ENCODE measurements at regions not wholly inside any gene's neighbourhood (a gene's known extent, or its start where the extent isn't known, plus 50 kb on each side); places are given as distances from the start of the nearest gene placed in this dataset.

DNA sequence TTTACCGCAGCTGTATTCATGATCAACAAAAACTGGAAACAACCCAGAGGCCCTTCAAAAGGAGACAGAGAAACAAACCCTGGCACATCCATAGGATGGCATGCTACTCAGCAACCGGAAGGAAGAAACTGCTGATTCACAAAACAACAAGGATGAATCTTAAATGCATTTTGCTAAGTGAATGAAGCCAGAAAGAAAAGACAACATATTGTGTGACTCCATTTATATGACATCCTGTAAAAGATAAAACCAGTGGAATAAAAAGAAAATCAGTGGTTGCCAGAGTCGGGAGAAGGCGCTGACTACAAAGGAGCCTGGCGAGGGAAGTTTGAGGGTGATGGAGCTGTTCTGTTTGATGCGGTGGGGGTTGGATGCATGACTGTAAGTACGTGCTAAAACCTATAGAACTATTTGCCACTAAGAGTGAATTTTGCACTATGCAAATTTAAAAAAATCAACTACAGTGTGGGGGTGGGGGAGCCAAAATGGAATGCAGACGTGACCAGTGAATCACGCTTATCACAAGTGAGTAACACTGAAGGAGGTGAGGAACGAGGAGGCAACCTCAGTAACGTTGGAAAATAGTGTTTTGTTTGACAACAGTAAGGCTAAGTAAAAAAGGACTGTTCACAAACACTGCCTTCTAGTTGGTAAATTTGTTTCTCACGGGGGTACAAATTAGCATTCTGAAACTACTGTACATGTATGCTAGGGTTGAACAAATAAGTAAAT, 108.9 kb downstream of the INHBB start:
- no peak for TF ChIP-seq CTCF (IDR thresholded peaks at IDR 0.05; ENCODE audit: low read depth, low read length)
- no peak overlapping the region for H3K4me3 ChIP-seq (ENCODE audit: low read depth, low read length)
- no peaks in the 10 kb centered on the region for H3K9me3 ChIP-seq (ENCODE audit: control insufficient read depth, insufficient read depth, low read length)
- peaks cover 7% of the 10 kb centered on the region for H3K27me3 ChIP-seq (ENCODE audit: control insufficient read depth, insufficient read depth, low read length)
- ChIA-PET POLR2A (no interaction called here), CTCF (no interaction called here)
- no peak overlapping the region for H3K27ac ChIP-seq (ENCODE audit: low read depth, low read length)
- no peak for DNase-seq (ENCODE audit: low read depth, low spot score)

DNA sequence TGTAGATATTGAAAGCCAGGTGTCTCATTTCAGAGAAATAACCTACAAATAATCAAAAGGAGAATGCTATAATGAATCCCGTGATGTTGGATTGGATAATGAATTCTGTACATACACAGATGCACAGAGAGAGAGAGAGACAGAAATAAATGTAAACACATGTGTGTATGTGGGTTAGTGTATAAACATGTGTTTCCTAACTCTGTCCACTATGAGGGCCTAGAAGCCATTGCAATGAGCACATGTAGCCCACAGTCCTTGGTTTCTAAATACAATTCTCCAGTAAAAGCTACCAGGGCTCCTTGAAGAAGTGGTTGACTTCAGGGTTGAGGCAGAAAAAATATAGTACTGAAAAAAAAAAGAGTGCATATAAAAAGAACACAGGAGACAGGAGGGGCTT, 109.5 kb downstream of the INHBB start:
- H3K27ac ChIP-seq (ENCODE audit: low read depth, low read length), result no peak overlapping the region
- no peak overlapping the region for H3K4me3 ChIP-seq (ENCODE audit: low read depth, low read length)
- ChIA-PET CTCF (no interaction called here), POLR2A (no interaction called here)
- 0 out of 2 replicates have a peak, but pooled peaks have one; percentile 17 for TF ChIP-seq CTCF (IDR thresholded peaks at IDR 0.05; ENCODE audit: low read depth, low read length)
- DNase-seq (ENCODE audit: low read depth, low spot score), result peak; percentile 43
- no peaks in the 10 kb centered on the region for H3K9me3 ChIP-seq (ENCODE audit: control insufficient read depth, insufficient read depth, low read length)
- H3K27me3 ChIP-seq (ENCODE audit: control insufficient read depth, insufficient read depth, low read length), result peaks cover 7% of the 10 kb centered on the region

DNA sequence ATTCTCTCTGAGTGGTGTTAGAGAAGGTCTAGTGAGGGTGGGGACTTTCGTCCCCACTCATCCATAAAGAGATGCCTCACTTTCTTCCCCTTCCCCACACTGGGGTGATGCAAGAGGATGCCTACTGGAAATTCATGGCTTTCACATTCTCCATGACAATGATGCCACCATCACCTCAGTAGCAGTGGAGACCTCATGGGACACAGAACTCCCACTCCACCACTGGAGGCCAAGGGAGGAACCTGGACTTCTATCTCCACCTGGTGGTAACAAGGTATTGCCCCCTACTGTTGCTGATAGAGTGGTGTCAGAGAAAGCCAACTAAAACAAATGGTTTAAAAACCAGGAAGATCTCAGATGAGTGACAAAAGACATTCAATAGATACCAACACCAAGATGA, 110.9 kb downstream of the INHBB start:
- Histone ChIP-seq H3K4me3 (ENCODE audit: low read depth, low read length) (no peak overlapping the region), H3K9me3 (ENCODE audit: control insufficient read depth, insufficient read depth, low read length) (no peaks in the 10 kb centered on the region), H3K27me3 (ENCODE audit: control insufficient read depth, insufficient read depth, low read length) (peaks cover 4% of the 10 kb centered on the region), H3K27ac (ENCODE audit: low read depth, low read length) (no peak overlapping the region)
- no peak for TF ChIP-seq CTCF (IDR thresholded peaks at IDR 0.05; ENCODE audit: low read depth, low read length)
- ChIA-PET CTCF (no interaction called here), POLR2A (no interaction called here)
- no peak for DNase-seq (ENCODE audit: low read depth, low spot score)

DNA sequence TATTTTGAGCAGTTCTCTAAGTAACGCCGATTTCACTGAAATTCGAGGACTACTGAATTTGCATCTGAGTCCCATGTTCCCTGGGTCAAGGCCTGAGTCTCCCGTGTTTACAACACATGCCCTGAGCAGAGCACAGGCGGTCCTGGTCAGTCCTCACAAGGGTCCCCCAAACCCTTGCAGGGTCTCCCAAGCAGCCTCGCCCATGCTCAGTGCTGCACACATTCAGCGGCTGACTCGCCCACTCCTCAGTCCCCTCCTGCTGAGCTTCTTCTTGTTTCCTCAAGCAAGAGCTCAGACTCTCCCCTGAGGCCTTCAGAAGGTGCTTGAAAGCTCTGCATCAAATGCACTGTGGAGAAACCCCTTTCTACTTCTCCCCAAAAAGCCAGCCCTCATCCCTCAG, 114.6 kb downstream of the INHBB start:
- no peaks in the 10 kb centered on the region for H3K9me3 ChIP-seq (ENCODE audit: control insufficient read depth, insufficient read depth, low read length)
- H3K4me3 ChIP-seq (ENCODE audit: low read depth, low read length), result no peak overlapping the region
- H3K27ac ChIP-seq (ENCODE audit: low read depth, low read length), result no peak overlapping the region
- peaks cover 4% of the 10 kb centered on the region for H3K27me3 ChIP-seq (ENCODE audit: control insufficient read depth, insufficient read depth, low read length)
- POLR2A ChIA-PET, result no interaction called here
- CTCF ChIA-PET, result no interaction called here
- no peak for TF ChIP-seq CTCF (IDR thresholded peaks at IDR 0.05; ENCODE audit: low read depth, low read length)
- no peak for DNase-seq (ENCODE audit: low read depth, low spot score)

GRCh38 chr2:120461092-120461491, 115.2 kb downstream of the INHBB start:
- Histone ChIP-seq H3K27me3 (ENCODE audit: control insufficient read depth, insufficient read depth, low read length) (peaks cover 4% of the 10 kb centered on the region), H3K27ac (ENCODE audit: low read depth, low read length) (no peak overlapping the region), H3K4me3 (ENCODE audit: low read depth, low read length) (no peak overlapping the region), H3K9me3 (ENCODE audit: control insufficient read depth, insufficient read depth, low read length) (no peaks in the 10 kb centered on the region)
- no peak for DNase-seq (ENCODE audit: low read depth, low spot score)
- ChIA-PET POLR2A (interaction anchor here (0.6 kb wide), 1 partner anchor 82 kb away, joined by 3 read pairs; no protein-coding TSS in a partner anchor), CTCF (no interaction called here)
- TF ChIP-seq CTCF (IDR thresholded peaks at IDR 0.05; ENCODE audit: low read depth, low read length), result no peak

All from AG04450 (cell line).